ENCODE measurements at regions not wholly inside any gene's neighbourhood (a gene's known extent, or its start where the extent isn't known, plus 50 kb on each side); places are given as distances from the start of the nearest gene placed in this dataset.

DNA sequence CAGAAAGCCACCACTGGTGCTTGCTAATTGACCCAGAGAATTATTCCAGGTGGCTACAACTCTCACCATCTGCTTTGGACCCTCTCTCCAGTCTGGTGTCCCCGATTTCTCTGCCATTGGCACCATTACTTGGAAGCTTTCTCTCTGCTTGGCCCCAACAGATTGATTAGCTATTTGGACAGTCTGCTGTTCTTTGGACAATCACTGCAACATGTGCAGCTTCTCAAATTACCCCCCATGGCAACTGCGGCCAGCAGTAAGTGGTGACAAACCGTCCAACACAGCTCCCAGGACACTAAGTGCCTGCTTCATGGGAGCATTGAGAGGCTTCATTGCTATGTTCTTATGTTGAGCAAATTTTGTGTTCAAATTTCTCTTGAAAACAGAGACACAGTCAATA is 309.8 kb downstream of the TAF11L14 start:
- TF ChIP-seq, protein P1, sequence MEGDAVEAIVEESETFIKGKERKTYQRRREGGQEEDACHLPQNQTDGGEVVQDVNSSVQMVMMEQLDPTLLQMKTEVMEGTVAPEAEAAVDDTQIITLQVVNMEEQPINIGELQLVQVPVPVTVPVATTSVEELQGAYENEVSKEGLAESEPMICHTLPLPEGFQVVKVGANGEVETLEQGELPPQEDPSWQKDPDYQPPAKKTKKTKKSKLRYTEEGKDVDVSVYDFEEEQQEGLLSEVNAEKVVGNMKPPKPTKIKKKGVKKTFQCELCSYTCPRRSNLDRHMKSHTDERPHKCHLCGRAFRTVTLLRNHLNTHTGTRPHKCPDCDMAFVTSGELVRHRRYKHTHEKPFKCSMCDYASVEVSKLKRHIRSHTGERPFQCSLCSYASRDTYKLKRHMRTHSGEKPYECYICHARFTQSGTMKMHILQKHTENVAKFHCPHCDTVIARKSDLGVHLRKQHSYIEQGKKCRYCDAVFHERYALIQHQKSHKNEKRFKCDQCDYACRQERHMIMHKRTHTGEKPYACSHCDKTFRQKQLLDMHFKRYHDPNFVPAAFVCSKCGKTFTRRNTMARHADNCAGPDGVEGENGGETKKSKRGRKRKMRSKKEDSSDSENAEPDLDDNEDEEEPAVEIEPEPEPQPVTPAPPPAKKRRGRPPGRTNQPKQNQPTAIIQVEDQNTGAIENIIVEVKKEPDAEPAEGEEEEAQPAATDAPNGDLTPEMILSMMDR (IDR thresholded peaks at IDR 0.05): no peak
- TF ChIP-seq POLR2A (IDR thresholded peaks at IDR 0.05): no peak

All from body of pancreas (tissue), 4 donors.